ENCODE measurements at regions not wholly inside any gene's neighbourhood (a gene's known extent, or its start where the extent isn't known, plus 50 kb on each side); places are given as distances from the start of the nearest gene placed in this dataset.

- no peak for TF ChIP-seq CTCF (conservative IDR thresholded peaks at IDR 0.05)
- TF ChIP-seq EZH2 (IDR thresholded peaks at IDR 0.05; ENCODE audit: low read depth): no peak
Measured at GRCh38 chr7:131890176-131890575, 333.7 kb upstream of the PODXL start.
